ENCODE measurements at regions not wholly inside any gene's neighbourhood (a gene's known extent, or its start where the extent isn't known, plus 50 kb on each side); places are given as distances from the start of the nearest gene placed in this dataset.

GRCh38 chr5:57993866-57994265 lies 466.0 kb downstream of the PLK2 start:
- TF ChIP-seq CTCF (IDR thresholded peaks at IDR 0.05) (no peak), POLR2A (IDR thresholded peaks at IDR 0.05) (no peak)

Measured in breast epithelium (tissue), 3 donors.